ENCODE measurements at regions not wholly inside any gene's neighbourhood (a gene's known extent, or its start where the extent isn't known, plus 50 kb on each side); places are given as distances from the start of the nearest gene placed in this dataset.

DNA sequence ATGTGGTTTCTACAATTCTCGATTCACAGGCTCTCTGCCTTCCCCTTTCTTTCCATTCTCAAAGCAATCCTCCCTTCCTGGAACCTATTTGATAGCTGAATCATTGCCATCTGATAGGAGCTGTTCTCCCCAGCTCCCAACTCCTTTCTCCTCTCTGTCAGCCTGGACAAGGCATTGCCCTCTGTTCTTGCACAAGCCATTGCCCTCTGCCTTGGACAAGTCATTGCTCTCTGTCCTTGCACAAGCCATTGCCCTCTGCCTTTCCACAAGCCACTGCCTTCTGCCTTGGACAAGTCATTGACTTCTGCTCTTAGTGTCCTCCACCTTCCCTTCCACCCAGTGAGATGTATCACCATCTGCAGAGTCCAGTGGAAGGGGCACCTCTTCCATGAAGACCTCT lies 256.1 kb upstream of the STS start:
- TF ChIP-seq, protein P1, sequence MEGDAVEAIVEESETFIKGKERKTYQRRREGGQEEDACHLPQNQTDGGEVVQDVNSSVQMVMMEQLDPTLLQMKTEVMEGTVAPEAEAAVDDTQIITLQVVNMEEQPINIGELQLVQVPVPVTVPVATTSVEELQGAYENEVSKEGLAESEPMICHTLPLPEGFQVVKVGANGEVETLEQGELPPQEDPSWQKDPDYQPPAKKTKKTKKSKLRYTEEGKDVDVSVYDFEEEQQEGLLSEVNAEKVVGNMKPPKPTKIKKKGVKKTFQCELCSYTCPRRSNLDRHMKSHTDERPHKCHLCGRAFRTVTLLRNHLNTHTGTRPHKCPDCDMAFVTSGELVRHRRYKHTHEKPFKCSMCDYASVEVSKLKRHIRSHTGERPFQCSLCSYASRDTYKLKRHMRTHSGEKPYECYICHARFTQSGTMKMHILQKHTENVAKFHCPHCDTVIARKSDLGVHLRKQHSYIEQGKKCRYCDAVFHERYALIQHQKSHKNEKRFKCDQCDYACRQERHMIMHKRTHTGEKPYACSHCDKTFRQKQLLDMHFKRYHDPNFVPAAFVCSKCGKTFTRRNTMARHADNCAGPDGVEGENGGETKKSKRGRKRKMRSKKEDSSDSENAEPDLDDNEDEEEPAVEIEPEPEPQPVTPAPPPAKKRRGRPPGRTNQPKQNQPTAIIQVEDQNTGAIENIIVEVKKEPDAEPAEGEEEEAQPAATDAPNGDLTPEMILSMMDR (IDR thresholded peaks at IDR 0.05) = no peak
- TF ChIP-seq POLR2A (IDR thresholded peaks at IDR 0.05) = no peak
